RKO (cell line): ENCODE measurements at regions not wholly inside any gene's neighbourhood (a gene's known extent, or its start where the extent isn't known, plus 50 kb on each side); places are given as distances from the start of the nearest gene placed in this dataset.
"Not testable (repeated sequence)": the region's sequence is repeated elsewhere in the genome, so short reads cannot be mapped to it uniquely, and the experiment has no call there.

Source experiments
- DNase-seq: peaks from one replicate; pipeline ENCODE4 v3.0.0-alpha.2; 2016; ENCODE audit warnings: low spot score

DNA sequence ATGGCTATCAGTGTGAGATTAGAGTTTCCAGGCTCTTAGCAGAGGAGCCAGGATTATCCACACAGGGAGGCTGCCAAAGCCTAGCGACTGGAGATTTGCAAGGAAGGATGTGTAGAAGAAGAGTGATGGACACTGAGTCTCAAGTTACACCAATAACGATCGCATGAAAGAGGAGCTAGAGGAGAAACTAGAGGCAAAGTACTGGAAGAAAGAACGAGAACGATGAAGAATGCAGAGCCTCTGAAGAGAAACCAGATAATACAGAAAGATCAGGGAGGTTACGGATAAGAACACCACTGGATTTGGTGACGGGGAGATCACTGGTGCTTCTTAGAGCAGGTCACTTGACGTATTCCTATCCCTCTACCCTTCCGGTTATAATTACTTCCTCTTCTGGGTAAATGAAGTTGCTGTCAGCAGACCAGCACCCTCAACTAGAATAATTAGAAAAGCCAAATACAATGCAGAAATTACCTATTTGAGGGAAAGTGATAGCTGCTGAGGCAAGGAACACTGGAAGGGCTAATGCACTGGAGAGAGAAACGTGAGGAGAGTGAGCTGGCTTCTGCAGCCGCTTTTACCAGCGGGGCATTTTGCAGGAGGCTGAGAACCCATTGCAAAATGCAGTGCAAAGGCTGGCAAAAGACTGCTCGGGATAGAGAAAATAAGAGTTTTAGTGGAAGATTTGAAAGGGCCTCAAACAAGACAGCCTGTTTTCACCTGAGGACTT is 93.1 kb upstream of the HIF1A start:
- no peak for DNase-seq

DNA sequence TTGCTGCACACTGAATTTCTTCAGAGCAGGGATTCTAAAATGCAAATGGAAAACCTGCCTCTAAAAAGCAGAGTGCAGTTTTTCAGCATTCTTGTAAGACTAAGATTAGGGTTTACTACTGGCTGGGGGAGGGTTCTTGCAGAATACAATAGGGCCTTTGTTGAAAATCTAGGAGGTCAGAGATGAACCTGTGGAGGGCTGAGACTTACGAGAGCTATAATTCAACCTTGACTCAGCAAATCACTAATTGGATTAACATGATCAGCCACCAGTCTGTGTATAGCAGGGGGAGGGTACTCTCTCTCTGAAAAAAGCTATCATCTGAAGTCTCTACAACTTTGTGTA is 92.6 kb upstream of the HIF1A start:
- DNase-seq = no peak

DNA sequence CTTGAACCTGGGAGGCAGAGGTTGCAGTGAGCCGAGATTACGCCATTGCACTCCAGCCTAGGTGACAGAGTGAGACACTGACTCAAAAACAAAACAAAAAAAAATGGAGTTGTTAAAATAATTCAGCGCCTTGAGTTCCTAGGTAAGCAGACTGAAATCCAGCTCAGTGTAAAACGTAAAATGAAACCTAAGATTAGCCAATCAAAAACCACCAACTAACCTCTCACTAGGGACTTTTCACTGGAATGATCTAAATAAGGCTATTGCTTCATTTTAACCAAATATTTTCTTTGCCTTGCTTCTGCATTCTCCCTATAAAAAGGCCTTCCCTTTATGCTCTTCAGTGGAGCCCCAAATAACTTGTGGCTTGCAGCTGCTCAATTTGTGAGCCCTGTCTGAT is 91.6 kb upstream of the HIF1A start:
- DNase-seq = no peak

GRCh38 chr14:61607570-61608244 is 87.6 kb upstream of the HIF1A start:
- DNase-seq = no peak

DNA sequence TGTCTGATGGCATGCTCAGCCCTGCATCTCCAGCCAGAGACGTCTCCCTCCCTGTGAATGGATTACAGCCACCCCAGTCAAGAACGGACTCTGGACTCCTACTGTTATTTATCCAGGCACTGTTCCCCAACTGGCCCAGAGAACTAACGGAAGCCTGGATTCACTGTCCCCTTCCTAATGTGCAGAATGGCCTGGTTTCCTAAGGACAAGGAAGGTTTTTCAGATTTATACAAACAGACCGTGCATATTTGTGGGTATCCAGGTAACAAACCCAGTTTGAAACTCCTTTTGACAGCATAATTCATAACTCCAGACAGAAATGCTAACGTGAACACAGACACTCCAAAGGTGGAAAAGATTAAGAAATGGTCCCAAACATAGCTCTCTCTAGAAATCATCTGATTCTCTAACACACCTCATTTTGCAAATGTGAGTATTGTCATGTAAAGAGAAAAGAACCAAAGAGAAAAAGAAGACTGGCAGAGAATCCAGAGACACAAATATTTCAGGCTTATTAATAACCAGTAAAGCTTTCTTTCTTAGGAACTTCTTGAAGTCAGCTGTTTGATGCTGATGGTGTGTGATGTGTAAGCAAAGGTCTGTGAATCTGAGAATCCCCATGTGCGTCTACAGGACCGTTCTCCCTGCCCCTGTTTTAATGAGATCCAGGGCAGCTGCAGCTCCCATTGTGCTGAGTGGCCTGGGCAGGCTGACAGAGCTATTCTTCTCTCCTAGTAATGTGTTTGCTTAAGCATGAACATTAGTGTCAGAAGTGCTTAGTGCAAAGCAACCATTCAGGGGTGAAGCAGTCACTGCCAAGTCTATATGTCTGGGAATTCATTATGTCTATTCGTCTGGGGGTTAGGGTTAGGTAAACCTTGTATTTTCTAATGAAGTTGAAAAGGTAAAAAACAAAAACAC is 86.8 kb upstream of the HIF1A start:
- DNase-seq = no peak

- no peak for DNase-seq
These were observed 86.0 kb upstream of the HIF1A start for GRCh38 chr14:61609191-61609843.

DNA sequence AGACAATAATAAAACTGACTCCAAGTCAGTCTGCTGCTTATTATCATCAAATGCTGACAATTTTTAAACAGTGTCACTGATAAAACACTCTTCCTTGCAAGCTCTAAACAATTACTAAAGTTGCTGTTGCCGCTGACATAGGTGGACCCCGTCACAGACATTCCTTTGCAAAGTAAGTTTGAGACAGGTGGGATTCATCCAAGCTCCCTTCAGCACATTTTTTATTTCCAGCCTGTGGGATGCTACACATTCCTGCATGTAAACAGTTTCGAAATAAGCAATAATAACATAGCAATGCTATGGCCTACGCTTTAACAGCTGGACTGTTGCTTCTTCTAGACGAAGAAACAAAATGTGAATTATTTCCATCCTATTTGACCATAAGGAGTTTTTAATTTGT is 85.4 kb upstream of the HIF1A start:
- DNase-seq = no peak

- DNase-seq = no peak
These were observed 84.4 kb upstream of the HIF1A start for GRCh38 chr14:61610900-61611299.

GRCh38 chr14:61611880-61612630 is 83.3 kb upstream of the HIF1A start:
- no peak for DNase-seq

GRCh38 chr14:61613006-61613405 is 82.3 kb upstream of the HIF1A start:
- not testable (repeated sequence) for DNase-seq

- no peak for DNase-seq
These were observed 80.6 kb upstream of the HIF1A start for GRCh38 chr14:61614693-61615092.

- DNase-seq = no peak
These were observed 79.4 kb upstream of the HIF1A start for GRCh38 chr14:61615743-61616523.

DNA sequence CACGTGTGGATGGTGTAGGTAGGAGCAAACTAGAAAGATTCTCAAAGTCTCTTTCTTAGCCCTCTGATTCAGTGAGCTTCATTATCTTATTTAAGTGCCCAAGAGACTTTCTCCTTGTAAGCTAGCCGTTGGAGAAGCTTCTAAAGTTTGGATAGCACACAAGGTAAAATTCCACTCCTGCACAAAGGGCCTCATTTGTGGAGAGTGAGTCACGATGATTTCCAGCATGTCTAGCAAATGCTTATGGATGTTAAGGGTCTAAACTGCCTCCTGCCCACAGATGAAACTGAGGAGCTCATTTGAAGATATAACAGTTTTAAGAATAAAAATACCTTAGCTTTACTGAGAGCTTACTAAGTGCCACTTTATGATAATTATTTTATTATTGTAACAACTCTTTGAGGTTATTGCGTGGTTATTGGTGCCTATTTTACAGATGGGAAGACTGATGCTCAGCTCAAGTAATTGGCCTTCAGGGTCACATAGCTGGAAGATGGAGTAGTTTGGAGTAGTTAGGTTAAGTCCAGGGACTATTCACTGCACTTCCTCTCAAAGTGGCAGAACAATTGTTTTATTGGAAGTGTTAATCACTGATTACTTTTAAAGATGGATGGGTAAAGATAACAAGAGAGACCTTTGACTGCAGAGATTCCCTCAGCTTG is 78.7 kb upstream of the HIF1A start:
- DNase-seq = no peak

- no peak for DNase-seq
These were observed 76.9 kb upstream of the HIF1A start for GRCh38 chr14:61618448-61618847.

GRCh38 chr14:61619494-61619893 is 75.8 kb upstream of the HIF1A start:
- DNase-seq = no peak

- DNase-seq = no peak
These were observed 75.0 kb upstream of the HIF1A start for GRCh38 chr14:61620130-61620946.

DNA sequence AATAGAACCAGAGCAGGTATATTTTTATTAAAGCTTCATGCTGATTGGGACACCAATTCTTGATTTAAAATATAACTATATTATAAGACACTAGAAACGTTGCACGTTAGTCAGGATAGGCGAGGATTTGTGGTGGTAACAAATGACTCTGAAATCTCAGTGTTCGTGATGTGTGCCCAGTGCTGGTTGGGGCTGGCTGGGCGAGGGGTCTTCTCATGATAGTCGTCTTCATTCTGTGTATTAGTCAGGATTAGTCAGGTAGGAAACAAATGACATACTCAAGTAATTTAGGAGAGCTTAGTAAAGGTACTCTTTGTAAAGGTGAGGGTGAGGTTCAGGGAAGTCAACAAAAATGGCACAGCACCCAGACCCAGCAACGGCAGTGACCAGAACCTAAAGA is 73.9 kb upstream of the HIF1A start:
- no peak for DNase-seq

DNA sequence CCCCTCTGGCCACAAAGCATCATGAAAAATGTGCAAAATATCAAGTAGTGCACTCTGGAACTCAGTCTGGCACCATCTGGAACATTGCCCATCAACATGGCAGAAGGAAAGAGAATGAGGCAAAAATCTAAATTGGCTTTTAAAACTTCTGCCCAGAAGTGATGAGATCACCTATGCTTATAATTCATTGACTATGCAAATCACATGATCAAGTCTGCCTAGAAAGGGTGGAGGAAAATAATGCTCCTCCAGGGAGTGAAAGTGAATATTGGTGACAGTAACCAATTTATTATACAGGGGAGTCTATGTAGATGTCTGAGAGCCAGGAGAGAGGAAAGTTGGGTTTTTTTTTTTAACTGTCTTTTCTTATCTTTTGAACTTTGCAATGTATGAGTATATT is 73.3 kb upstream of the HIF1A start:
- no peak for DNase-seq

DNA sequence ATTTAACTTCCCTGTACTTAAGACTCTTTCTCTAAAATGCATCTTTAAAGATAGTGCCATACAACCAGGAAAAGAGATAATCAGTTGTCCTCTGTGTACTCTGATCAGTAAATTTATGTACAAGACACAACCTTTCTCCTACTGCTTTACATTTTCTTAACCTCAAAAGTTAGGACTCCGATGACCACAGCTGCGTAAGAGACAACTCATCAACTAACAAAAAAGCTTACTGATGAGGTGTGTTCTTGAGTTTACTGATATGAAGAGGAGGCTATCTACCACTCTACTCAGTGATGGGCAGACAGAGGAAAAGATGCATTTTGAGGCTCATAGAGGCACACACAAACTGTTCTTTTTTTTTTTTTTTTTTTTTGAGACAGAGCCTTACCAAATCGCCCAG is 71.4 kb upstream of the HIF1A start:
- DNase-seq = no peak
